Right lobe of liver (tissue), 4 donors: ENCODE measurements at regions not wholly inside any gene's neighbourhood (a gene's known extent, or its start where the extent isn't known, plus 50 kb on each side); places are given as distances from the start of the nearest gene placed in this dataset.

Experiments used
- POLR2A ChIP-seq: fragments of 450-650 bp; IDR thresholded peaks from one replicate; pipeline ENCODE4 v1.6.1; 2017; ENCODE audit warnings: antibody characterized with exemption, mild to moderate bottlenecking
- TF ChIP-seq, protein P1 (sequence below), 4 donors: fragments of 200-600 bp in 3 of 4; fragments of 450-650 bp in 1 of 4; IDR thresholded peaks; one replicate each; pipeline versions ENCODE4 v1.5.1 to v1.8.0; 2016 to 2022; ENCODE audit warnings: antibody characterized with exemption in 4 of 4, mild to moderate bottlenecking in 2 of 4
- donor health status: DM: no; HTN: no; CAD: no.
- donor health status: DM: no; HTN: no; CAD: no.
- donor health status: DM: no; HTN: yes; CAD: no.

DNA sequence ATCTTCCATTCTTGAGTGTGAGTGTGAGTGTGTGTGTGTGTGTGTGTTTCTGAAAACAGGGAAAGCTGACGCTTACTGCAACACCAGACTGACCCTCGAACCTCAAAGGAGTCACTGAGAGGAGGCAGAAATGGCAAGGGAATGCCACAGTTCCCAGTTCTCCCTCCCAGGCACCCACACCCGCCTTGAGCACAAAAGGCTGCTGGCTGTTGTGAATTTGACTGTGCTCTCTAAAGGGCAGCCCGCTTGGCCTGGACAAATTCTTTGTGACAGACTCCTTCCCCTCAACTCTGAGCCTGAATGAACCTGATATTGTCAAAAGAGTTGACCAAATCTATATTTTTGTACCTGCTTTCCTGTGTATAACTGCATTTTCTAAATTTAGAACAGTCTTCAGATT lies 245.7 kb upstream of the IRX2 start:
- TF ChIP-seq, protein P1, sequence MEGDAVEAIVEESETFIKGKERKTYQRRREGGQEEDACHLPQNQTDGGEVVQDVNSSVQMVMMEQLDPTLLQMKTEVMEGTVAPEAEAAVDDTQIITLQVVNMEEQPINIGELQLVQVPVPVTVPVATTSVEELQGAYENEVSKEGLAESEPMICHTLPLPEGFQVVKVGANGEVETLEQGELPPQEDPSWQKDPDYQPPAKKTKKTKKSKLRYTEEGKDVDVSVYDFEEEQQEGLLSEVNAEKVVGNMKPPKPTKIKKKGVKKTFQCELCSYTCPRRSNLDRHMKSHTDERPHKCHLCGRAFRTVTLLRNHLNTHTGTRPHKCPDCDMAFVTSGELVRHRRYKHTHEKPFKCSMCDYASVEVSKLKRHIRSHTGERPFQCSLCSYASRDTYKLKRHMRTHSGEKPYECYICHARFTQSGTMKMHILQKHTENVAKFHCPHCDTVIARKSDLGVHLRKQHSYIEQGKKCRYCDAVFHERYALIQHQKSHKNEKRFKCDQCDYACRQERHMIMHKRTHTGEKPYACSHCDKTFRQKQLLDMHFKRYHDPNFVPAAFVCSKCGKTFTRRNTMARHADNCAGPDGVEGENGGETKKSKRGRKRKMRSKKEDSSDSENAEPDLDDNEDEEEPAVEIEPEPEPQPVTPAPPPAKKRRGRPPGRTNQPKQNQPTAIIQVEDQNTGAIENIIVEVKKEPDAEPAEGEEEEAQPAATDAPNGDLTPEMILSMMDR (IDR thresholded peaks at IDR 0.05): no peak
- TF ChIP-seq POLR2A: no peak
